ENCODE measurements at regions not wholly inside any gene's neighbourhood (a gene's known extent, or its start where the extent isn't known, plus 50 kb on each side); places are given as distances from the start of the nearest gene placed in this dataset.

- no peak for TF ChIP-seq POLR2A (IDR thresholded peaks at IDR 0.05)
- TF ChIP-seq CTCF (IDR thresholded peaks at IDR 0.05) = no peak
Measured at GRCh38 chr2:80874374-80874773, 569.8 kb upstream of the LRRTM1 start.

All from heart left ventricle (tissue), 13 donors.